HG02973 (cell line): ENCODE measurements at regions not wholly inside any gene's neighbourhood (a gene's known extent, or its start where the extent isn't known, plus 50 kb on each side); places are given as distances from the start of the nearest gene placed in this dataset.
A peak's percentile ranks its signal among the peaks of the same experiment; 100 is the strongest.
"Not testable (repeated sequence)": the region's sequence is repeated elsewhere in the genome, so short reads cannot be mapped to it uniquely, and the experiment has no call there.

Source experiments
- ATAC-seq: cut with Tn5 transposase; IDR thresholded peaks from one replicate; pipeline ENCODE4 v1.9.1; 2021; ENCODE audit warnings: moderate library complexity; ENCODE audit not compliant: unreplicated experiment

- ATAC-seq = no peak
These were observed 113.4 kb upstream of the TANK start for GRCh38 chr2:161046876-161047275.

- no peak for ATAC-seq
These were observed 111.9 kb upstream of the TANK start for GRCh38 chr2:161048317-161048716.

GRCh38 chr2:161049559-161049958 lies 110.7 kb upstream of the TANK start:
- no peak for ATAC-seq

GRCh38 chr2:161052214-161052613 lies 108.0 kb upstream of the TANK start:
- no peak for ATAC-seq

- ATAC-seq = no peak
These were observed 104.9 kb upstream of the TANK start for GRCh38 chr2:161055289-161055688.

- no peak for ATAC-seq
These were observed 100.8 kb upstream of the TANK start for GRCh38 chr2:161059388-161059787.

- ATAC-seq = no peak
These were observed 98.4 kb upstream of the TANK start for GRCh38 chr2:161061786-161062185.

- ATAC-seq = peak; percentile 94
These were observed 96.9 kb upstream of the TANK start for GRCh38 chr2:161063157-161063945.

- ATAC-seq = peak; percentile 22
These were observed 96.3 kb upstream of the TANK start for GRCh38 chr2:161063946-161064306.

- no peak for ATAC-seq
These were observed 92.3 kb upstream of the TANK start for GRCh38 chr2:161067846-161068350.

GRCh38 chr2:161068670-161069069 lies 91.6 kb upstream of the TANK start:
- no peak for ATAC-seq

- no peak for ATAC-seq
These were observed 89.3 kb upstream of the TANK start for GRCh38 chr2:161070693-161071479.

- ATAC-seq = not testable (repeated sequence)
These were observed 87.8 kb upstream of the TANK start for GRCh38 chr2:161072436-161072835.

GRCh38 chr2:161075701-161076100 lies 84.5 kb upstream of the TANK start:
- no peak for ATAC-seq

GRCh38 chr2:161076936-161077335 lies 83.3 kb upstream of the TANK start:
- ATAC-seq = no peak

- ATAC-seq = peak; percentile 93
These were observed 82.6 kb upstream of the TANK start for GRCh38 chr2:161077367-161078210.

- ATAC-seq = no peak
These were observed 82.1 kb upstream of the TANK start for GRCh38 chr2:161078211-161078539.

GRCh38 chr2:161085149-161085548 lies 75.1 kb upstream of the TANK start:
- ATAC-seq = no peak

GRCh38 chr2:161088658-161089350 lies 71.4 kb upstream of the TANK start:
- ATAC-seq = peak; percentile 87

GRCh38 chr2:161090411-161090810 lies 69.8 kb upstream of the TANK start:
- peak; percentile 54 for ATAC-seq

- no peak for ATAC-seq
These were observed 64.9 kb upstream of the TANK start for GRCh38 chr2:161095314-161095713.
